ENCODE measurements at regions not wholly inside any gene's neighbourhood (a gene's known extent, or its start where the extent isn't known, plus 50 kb on each side); places are given as distances from the start of the nearest gene placed in this dataset.
A peak's percentile ranks its signal among the peaks of the same experiment; 100 is the strongest.

GRCh38 chr1:58430421-58431275, 115.9 kb downstream of the OMA1 start:
- TF ChIP-seq, protein P1, sequence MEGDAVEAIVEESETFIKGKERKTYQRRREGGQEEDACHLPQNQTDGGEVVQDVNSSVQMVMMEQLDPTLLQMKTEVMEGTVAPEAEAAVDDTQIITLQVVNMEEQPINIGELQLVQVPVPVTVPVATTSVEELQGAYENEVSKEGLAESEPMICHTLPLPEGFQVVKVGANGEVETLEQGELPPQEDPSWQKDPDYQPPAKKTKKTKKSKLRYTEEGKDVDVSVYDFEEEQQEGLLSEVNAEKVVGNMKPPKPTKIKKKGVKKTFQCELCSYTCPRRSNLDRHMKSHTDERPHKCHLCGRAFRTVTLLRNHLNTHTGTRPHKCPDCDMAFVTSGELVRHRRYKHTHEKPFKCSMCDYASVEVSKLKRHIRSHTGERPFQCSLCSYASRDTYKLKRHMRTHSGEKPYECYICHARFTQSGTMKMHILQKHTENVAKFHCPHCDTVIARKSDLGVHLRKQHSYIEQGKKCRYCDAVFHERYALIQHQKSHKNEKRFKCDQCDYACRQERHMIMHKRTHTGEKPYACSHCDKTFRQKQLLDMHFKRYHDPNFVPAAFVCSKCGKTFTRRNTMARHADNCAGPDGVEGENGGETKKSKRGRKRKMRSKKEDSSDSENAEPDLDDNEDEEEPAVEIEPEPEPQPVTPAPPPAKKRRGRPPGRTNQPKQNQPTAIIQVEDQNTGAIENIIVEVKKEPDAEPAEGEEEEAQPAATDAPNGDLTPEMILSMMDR (IDR thresholded peaks at IDR 0.05; ENCODE audit: unreplicated experiment in 3 of 3): no peak
- no peak overlapping the region for H3K4me3 Mint-ChIP-seq
- H3K4me1 Mint-ChIP-seq: no peaks in the 10 kb centered on the region
- no peaks in the 10 kb centered on the region for H3K36me3 Mint-ChIP-seq (ENCODE audit: low read depth)
- H3K9me3 Mint-ChIP-seq: peaks cover 3% of the 10 kb centered on the region
- peak overlapping the region in 1 of 3 experiments; percentile 12 for H3K27ac Mint-ChIP-seq
- peaks cover 3% of the 10 kb centered on the region for H3K27me3 Mint-ChIP-seq (ENCODE audit: low read depth)

DNA sequence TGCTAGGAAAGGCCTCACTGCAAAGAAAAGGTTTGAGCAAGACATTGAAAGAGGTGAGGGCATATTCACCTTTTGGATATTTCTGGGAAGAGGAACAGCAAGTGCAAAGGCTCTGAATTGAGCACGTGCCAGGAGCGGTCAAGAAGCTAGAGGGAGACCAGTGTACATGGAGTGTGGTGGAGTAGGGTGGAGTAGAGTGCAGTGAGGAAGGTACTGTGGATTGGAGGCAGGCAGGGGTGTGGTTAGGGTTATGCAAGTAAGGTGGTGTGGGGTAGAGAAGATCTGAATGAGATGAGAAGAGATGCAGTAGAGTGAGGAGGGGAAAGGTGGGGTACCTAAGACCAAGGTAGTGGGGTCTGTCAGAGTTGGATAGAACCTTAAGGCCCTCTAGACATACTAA, 119.6 kb downstream of the OMA1 start:
- Mint-ChIP-seq H3K27me3 (ENCODE audit: low read depth) (peaks cover 8% of the 10 kb centered on the region), H3K36me3 (ENCODE audit: low read depth) (no peaks in the 10 kb centered on the region), H3K4me3 (no peak overlapping the region), H3K27ac (no peak overlapping the region), H3K9me3 (peaks cover 3% of the 10 kb centered on the region), H3K4me1 (no peaks in the 10 kb centered on the region)
- TF ChIP-seq, protein P1 (IDR thresholded peaks at IDR 0.05; ENCODE audit: unreplicated experiment in 3 of 3): no peak

DNA sequence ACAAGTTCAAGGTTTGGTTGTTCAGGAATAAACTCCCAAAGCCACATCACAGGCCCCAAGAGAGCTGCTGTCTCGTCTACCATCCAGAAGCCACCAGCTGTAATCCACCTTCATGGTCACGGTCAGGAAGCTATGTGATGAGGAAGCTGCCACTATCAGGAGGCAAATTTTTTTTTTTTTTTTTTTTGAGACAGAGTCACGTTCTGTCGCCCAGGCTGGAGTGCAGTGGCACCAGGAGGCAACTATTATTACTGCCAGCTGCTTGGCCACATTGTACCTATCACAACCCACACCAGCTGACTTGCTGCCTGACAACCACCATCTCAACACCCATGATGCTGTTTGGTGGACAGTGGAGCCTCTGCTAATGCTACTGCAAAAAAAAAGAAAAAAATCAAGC, 124.1 kb downstream of the OMA1 start:
- H3K27ac Mint-ChIP-seq: no peak overlapping the region

GRCh38 chr1:58418283-58419228, 128.0 kb downstream of the OMA1 start:
- Mint-ChIP-seq H3K4me1 (no peaks in the 10 kb centered on the region), H3K27me3 (ENCODE audit: low read depth) (no peaks in the 10 kb centered on the region), H3K27ac (no peak overlapping the region), H3K4me3 (no peak overlapping the region), H3K9me3 (no peaks in the 10 kb centered on the region), H3K36me3 (ENCODE audit: low read depth) (no peaks in the 10 kb centered on the region)
- TF ChIP-seq, protein P1 (IDR thresholded peaks at IDR 0.05; ENCODE audit: unreplicated experiment in 3 of 3): no peak

More for the DNA sequence above, 124.1 kb downstream of the OMA1 start:
- TF ChIP-seq, protein P1 (IDR thresholded peaks at IDR 0.05; ENCODE audit: unreplicated experiment in 3 of 3): no peak
- no peaks in the 10 kb centered on the region for H3K4me1 Mint-ChIP-seq
- H3K36me3 Mint-ChIP-seq (ENCODE audit: low read depth): no peaks in the 10 kb centered on the region
- peaks cover 3% of the 10 kb centered on the region for H3K9me3 Mint-ChIP-seq
- H3K4me3 Mint-ChIP-seq: no peak overlapping the region
- H3K27me3 Mint-ChIP-seq (ENCODE audit: low read depth): peaks cover 6% of the 10 kb centered on the region

DNA sequence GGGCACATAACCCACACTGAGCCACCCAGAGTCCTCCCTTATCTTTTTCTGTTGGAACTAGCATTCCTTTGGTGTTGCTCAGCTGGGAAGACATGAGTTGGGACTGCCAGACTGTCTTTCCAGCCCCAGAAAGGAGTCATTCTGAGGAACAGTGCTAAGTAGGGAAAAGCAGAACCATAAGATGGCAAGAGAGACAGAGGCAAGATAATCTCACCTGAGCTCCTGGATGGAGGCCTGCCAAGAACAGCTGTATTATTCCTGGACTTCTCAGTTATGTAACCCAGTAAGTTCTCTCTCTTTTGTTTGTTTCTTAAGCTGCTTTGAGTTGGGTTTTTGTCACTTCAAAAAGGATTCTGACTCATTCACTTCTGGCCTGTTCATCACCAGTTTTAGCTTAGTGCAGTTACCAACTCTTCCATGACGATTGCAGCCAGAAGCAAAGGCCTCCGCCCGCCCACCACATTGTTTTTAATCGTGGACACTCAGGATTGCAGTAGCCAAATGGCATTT, 134.4 kb downstream of the OMA1 start:
- TF ChIP-seq, protein P1 (IDR thresholded peaks at IDR 0.05; ENCODE audit: unreplicated experiment in 3 of 3): no peak
- Mint-ChIP-seq H3K36me3 (ENCODE audit: low read depth) (no peaks in the 10 kb centered on the region), H3K4me3 (no peak overlapping the region), H3K27me3 (ENCODE audit: low read depth) (no peaks in the 10 kb centered on the region), H3K27ac (no peak overlapping the region), H3K4me1 (peaks cover 14% of the 10 kb centered on the region), H3K9me3 (no peaks in the 10 kb centered on the region)

Data from nephron (organoid).